ENCODE measurements at regions not wholly inside any gene's neighbourhood (a gene's known extent, or its start where the extent isn't known, plus 50 kb on each side); places are given as distances from the start of the nearest gene placed in this dataset.

DNA sequence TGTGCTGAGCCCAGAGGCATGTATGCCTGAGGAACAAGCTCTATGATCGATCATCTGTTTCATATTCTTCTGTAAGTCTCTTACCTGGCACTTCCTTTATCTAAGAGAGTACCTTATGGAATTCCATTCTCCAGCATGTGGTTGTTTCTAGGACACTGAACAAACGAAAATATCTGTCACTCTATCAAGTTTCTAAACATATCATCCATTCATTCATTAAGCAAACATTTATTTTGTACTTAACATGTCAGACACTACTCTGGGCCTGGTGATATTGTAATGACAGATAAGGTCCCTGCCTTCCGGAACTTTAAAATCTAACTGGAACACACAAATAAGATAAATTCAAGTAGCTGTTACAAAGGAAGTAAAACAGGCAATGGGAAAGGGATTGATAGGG lies 477.1 kb downstream of the IGSF11 start:
- TF ChIP-seq POLR2A (IDR thresholded peaks at IDR 0.05) (no peak), POLR2AphosphoS5 (IDR thresholded peaks at IDR 0.05) (no peak), EP300 (IDR thresholded peaks at IDR 0.05; ENCODE audit: low read depth) (no peak)
- TF ChIP-seq, protein P1, sequence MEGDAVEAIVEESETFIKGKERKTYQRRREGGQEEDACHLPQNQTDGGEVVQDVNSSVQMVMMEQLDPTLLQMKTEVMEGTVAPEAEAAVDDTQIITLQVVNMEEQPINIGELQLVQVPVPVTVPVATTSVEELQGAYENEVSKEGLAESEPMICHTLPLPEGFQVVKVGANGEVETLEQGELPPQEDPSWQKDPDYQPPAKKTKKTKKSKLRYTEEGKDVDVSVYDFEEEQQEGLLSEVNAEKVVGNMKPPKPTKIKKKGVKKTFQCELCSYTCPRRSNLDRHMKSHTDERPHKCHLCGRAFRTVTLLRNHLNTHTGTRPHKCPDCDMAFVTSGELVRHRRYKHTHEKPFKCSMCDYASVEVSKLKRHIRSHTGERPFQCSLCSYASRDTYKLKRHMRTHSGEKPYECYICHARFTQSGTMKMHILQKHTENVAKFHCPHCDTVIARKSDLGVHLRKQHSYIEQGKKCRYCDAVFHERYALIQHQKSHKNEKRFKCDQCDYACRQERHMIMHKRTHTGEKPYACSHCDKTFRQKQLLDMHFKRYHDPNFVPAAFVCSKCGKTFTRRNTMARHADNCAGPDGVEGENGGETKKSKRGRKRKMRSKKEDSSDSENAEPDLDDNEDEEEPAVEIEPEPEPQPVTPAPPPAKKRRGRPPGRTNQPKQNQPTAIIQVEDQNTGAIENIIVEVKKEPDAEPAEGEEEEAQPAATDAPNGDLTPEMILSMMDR (IDR thresholded peaks at IDR 0.05): no peak

Data from transverse colon (tissue), 4 donors.